KOPT-K1 (cell line): ENCODE measurements at regions not wholly inside any gene's neighbourhood (a gene's known extent, or its start where the extent isn't known, plus 50 kb on each side); places are given as distances from the start of the nearest gene placed in this dataset.
"Not testable (repeated sequence)": the region's sequence is repeated elsewhere in the genome, so short reads cannot be mapped to it uniquely, and the experiment has no call there.

Experiments used
- H3K27ac ChIP-seq: fragments of 200-600 bp; sonication (generic); 2 replicates; pipeline ENCODE4 v1.5.1; 2016; ENCODE audit warnings: antibody characterized with exemption, mild to moderate bottlenecking, low read depth, low read length; ENCODE audit not compliant: poor library complexity, severe bottlenecking
- H3K36me3 ChIP-seq: fragments of 200-600 bp; sonication (generic); 2 replicates; pipeline ENCODE4 v1.5.1; 2017; ENCODE audit warnings: antibody characterized with exemption, mild to moderate bottlenecking, low read length, moderate library complexity; ENCODE audit not compliant: insufficient read depth
- H3K9me3 ChIP-seq: fragments of 200-600 bp; sonication (generic); 2 replicates; pipeline ENCODE4 v1.5.1; 2017; ENCODE audit warnings: antibody characterized with exemption, low read length, mild to moderate bottlenecking; ENCODE audit not compliant: insufficient read depth, poor library complexity, severe bottlenecking

DNA sequence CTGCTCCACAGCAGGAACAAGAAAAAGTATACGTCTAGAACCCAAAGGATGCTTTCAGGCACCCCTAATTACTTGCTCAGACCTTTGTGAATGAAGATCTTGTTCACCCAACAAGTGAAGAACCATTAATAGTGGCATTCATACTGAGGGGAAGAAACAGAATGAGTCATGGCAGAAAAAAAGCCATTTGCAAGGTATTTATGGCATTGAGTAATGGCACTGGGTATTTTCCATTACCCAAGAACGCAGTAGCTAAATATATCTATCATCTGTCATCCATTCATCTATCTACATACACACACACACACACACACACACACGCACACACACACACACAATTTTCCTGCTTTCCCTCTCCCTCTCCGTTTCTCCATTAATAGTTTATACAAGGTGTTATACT is 56.4 kb upstream of the XIRP2 start:
- no peaks in the 10 kb centered on the region for H3K9me3 ChIP-seq
- no peaks in the 10 kb centered on the region for H3K36me3 ChIP-seq
- H3K27ac ChIP-seq = no peak overlapping the region

DNA sequence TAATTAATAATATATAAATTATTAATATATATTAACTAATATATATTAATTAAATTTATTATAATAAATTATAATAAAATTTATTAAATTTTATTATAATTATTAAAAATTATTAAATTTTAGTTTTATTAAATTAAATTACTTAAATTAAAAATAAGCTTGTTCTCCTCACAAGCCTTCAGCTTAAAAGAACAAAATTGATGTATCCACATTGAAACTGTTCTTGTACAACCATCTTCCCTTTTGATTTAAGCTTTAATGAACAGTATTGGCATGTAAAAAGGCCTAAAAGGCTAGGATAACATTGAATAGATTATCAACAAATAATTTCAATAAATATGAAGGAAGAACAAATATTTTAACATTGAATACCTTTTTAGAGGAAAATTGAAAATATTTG is 62.4 kb upstream of the XIRP2 start:
- H3K27ac ChIP-seq = no peak overlapping the region
- H3K9me3 ChIP-seq = no peaks in the 10 kb centered on the region
- H3K36me3 ChIP-seq = no peaks in the 10 kb centered on the region

DNA sequence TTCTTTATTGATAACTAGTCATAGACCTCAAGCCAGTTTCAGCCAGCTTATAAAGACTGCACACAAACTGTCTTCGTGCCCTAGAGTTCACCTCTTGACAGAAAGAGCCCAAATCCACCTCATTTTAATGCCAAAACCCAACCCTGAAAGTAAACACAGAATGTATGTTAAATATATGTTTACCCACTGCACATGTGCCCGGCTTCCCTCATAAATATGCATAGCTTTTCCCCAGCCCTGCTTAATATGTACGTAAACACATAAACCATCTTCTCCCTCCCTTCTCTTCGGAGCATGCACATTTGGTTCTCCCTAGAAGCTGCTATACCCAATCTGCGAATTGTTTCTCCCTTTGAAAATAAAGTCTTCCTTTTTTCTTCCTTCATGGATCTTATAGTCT is 73.9 kb upstream of the XIRP2 start:
- Histone ChIP-seq H3K9me3 (no peaks in the 10 kb centered on the region), H3K27ac (no peak overlapping the region), H3K36me3 (no peaks in the 10 kb centered on the region)

DNA sequence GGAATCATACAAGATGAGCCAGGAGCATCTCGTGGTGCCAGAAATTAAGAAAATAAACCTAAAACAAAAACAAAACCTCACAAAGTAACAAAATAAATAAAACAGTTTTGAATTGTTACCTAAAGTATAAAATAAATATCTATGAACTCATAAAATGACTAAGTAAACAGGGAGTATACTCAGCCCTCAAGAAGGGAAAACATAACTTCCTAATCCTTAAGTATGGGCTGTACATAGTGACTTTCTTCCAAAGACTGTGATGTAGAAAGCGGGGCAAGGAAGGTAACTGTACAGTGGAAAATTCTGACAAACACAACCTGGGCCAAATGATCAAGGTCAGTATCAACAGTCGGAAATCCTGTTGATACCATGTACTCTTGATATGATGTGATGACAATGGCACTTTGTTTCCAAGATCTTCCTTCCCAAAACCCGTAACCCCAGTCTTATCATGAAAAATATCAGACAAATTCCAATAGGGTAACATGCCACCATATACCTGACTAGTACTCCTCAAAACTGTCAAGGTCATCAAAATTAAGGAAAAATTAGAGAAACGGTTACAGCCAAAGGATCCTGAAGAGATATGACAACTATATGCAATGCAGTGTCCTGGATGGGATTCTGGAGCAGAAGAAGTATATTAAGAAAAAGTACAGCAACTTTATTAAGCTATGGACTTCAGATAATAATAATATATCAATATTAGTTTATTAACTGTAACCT is 76.0 kb upstream of the XIRP2 start:
- H3K36me3 ChIP-seq = no peaks in the 10 kb centered on the region
- no peak overlapping the region for H3K27ac ChIP-seq
- H3K9me3 ChIP-seq = no peaks in the 10 kb centered on the region

DNA sequence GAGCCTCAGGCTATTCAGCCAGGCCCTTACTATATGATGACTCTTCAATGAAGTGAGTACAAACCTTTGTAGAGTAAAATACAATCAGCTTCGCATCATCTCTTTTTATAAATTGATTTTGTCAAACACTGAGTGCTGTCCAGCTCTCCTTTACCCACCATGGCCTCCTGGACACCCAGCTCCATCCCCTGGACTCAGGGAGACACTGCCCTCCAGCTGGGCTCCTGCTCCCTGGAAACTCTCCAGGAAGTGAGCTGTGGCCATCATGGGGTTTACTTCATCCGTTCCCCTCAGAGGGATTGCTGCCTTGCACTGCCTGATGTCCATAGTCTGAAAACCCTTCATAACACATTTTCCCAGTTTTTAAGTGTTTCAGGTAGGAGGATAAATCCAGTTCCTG is 82.5 kb upstream of the XIRP2 start:
- Histone ChIP-seq H3K27ac (no peak overlapping the region), H3K36me3 (no peaks in the 10 kb centered on the region), H3K9me3 (no peaks in the 10 kb centered on the region)

DNA sequence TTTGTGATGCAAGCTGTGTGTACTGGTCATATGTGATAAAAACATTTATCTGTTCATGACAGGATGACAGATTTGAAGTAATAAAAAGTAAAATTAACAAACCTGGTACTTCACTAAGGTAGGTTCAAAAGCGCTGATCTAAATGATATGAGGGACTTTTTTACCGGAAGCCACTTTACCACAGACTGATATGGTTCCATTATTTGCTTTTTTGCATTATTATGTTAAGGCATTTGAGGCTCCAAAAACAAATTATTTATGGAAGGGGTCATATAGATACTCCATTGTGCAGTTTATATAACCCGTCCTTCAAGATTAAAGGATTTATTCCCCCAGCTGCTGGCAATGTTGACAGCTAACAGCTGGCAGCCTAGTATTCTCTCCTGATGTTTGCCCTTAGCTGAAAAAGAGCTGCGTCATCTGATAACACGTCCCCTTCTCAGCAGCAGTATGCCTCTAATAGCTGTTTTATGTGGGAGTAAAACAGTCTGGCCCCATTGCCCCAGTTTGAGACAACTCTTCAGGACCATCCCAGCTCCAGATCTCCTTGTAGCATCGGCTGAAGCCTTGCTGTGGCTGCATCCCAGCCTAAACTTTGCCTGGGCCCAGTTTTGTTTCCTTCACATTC is 84.8 kb upstream of the XIRP2 start:
- Histone ChIP-seq H3K9me3 (no peaks in the 10 kb centered on the region), H3K36me3 (no peaks in the 10 kb centered on the region), H3K27ac (peak overlapping the region; percentile 36)

DNA sequence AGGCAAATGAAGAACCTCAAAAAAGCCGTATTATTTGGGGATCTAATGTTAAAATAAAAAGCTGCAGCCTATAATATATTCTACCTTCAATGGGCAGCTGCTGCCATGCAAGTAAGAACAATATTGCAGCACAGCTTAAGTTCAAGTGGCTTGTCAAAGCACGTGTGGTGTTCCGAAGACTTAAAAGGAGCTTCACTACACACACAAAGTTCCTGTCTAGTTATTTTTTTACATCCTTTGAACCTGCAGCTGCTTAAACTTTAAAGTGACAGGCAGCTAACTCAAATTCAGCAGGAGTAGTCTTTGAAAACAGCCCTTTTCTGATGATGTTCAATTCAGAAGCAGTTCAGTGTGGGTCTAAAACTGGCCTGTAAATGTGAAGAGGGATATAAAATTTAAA is 85.8 kb upstream of the XIRP2 start:
- H3K9me3 ChIP-seq = no peaks in the 10 kb centered on the region
- no peak overlapping the region for H3K27ac ChIP-seq
- no peaks in the 10 kb centered on the region for H3K36me3 ChIP-seq

DNA sequence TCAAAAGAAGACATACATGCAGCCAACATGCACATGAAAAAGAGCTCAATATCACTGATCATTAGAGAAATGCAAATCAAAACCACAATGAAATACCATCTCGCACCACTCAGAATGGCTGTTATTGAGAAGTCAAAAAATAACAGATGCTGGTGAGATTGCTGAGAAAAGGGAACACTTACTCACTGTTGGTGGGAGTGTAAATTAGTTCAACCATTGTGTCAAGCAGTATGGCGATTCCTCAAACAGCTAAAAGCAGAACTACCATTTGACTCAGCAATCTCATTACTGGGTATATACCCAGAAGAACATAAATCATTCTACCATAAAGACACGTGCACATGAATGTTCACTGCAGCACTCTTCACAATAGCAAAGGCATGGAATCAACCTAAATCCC is 95.5 kb upstream of the XIRP2 start:
- no peak overlapping the region for H3K27ac ChIP-seq
- H3K9me3 ChIP-seq = no peaks in the 10 kb centered on the region
- H3K36me3 ChIP-seq = no peaks in the 10 kb centered on the region

DNA sequence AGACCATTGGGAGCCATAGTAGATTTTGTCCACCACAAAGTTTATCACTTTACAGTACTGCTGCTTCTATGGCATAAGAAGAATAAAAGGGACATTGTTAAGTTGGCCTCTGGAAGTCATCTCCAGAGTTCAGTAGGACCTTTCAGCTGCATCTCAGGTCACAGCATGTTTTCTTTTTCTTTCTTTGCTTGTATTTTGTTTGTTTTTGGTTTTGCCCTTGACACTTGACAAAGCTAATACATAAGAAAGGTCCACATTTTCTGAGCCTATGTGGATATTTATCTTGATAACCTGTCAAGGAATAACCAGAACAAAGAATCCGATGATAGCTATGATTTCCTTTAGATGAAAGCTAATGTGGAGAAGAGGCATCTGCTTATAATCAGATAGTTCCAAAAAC is 101.6 kb upstream of the XIRP2 start:
- no peaks in the 10 kb centered on the region for H3K36me3 ChIP-seq
- no peaks in the 10 kb centered on the region for H3K9me3 ChIP-seq
- no peak overlapping the region for H3K27ac ChIP-seq

DNA sequence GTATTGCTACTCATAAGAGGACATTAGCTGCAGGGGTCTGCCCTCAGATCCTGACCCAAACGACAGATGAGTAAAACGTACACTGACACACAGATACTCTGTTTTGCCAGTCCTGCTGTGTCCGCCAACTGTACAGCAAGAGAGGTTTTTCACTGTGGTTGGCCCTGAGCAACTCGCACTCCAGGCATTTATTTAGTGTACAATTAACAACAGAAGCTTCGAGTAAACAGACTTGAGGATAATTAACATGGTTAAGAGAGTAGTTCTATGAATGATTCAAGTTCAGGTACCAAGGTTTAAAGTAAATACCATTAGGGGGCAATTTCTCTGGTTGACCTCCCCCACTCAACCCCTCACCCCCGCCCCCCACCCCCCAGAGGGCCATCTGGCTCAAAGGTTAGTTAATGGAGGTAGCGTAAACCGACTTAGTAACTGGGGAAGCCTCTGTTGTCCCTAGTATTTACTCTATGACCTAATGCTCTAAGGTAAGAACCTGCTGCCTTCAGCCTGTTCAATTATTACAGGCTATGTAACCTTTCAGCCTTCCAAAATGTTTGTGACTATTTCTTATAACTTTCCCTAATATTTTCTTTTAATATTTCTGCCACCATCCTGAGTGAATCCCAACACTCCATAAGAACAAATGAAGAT is 103.9 kb upstream of the XIRP2 start:
- no peaks in the 10 kb centered on the region for H3K36me3 ChIP-seq
- H3K27ac ChIP-seq = no peak overlapping the region
- no peaks in the 10 kb centered on the region for H3K9me3 ChIP-seq

DNA sequence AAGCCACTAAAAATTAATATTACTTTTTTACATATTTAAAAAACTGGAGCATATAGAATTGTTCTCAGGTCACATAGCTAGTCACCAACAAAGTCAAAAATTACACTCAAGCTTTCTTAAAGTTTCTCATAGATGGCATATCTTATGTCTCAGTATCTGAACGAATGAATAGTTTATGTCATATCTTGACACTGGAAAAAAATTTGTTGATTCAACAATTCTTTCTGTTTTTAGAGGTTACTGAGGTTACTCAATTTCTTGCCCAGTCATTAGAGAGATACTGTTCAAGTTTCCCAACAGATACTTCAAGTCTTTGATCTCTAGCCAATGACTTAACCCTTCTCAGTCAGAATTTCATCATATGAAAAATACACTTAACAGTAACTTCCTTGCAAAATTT is 113.1 kb upstream of the XIRP2 start:
- Histone ChIP-seq H3K27ac (no peak overlapping the region), H3K36me3 (no peaks in the 10 kb centered on the region), H3K9me3 (no peaks in the 10 kb centered on the region)

DNA sequence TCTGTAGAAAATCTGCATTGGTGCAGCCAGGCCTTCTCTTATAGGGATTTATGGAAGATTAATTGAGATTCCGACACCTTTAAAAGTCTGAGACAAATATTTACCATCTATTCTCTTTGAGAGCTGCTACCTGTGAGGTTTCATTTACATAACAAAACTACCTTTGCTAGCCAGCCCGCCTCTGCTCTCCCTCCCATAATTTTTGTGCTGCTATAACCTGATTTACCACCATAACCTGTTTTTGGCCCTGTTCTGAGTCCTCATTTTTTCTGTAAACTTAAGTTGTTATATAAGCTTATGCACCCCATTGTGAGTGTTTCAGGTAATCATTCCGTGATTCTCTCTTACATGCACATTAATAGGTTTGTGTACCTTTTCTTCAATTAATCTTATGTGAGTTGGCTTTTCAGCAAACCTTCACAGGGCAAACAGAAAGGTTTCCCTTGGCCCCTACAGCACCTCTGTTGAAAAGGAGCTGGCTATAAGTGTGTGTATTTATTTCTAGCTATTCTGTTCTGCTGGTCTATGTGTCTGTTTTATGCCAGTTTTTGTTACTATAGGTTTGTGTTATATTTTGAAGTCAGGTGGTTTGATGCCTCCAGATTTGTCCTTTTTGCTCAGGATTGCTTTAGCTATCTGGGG is 114.9 kb upstream of the XIRP2 start:
- H3K9me3 ChIP-seq = no peaks in the 10 kb centered on the region
- no peaks in the 10 kb centered on the region for H3K36me3 ChIP-seq
- H3K27ac ChIP-seq = no peak overlapping the region

DNA sequence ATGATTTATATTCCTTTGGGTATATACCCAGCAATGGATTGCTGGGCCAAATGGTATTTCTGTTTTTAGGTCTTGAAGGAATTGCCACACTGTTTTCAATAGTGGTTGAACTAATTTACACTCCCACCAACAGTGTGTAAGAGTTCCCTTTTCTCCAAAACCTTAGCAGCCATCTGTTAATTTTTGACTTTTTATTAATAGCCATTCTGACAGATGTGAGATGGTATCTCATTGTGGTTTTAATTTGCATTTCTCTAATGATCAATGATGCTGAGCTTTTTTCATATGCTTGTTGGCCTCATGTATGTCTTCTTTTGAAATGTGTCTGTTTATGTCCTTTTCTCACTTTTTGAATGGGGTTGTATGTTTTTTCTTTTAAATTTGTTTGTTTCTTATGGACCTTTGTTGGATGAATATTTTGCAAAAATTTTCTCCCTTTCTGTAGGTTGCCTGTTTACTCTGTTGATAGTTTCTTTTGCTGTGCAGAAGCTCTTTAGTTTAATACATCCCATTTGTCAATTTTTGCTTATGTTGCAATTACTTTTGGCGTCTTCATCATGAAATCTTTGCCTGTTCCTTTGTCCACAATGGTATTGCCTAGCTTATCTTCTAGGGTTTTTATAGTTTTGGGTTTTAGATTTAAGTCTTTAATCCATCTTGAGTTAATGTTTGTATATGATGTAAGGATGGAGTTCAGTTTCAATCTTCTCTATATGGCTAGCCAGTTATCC is 119.7 kb upstream of the XIRP2 start:
- Histone ChIP-seq H3K36me3 (no peaks in the 10 kb centered on the region), H3K27ac (no peak overlapping the region), H3K9me3 (no peaks in the 10 kb centered on the region)

DNA sequence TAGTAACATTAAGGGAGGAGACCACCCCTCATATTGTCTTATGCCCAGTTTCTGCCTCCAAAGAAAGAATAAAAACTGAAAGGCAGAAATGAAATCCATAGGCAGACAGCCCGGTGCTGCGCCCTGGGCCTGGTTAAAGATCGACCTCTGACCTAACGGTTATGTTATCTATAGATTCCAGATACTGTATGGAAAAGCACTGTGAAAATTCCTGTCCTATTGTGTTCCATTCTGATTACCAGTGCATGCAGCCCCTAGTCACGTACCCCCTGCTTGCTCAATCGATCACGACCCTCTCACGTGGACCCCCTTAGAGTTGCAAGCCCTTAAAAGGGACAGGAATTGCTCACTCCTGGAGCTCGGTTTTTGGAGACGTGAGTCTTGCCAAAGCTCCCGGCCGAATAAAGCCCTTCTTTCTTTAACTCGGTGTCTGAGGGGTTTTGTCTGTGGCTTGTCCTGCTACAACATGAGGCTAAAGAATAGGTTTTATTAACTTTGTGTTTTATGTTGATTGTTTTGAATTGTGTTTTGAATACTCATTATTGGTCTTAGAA is 121.4 kb upstream of the XIRP2 start:
- not testable (repeated sequence) for H3K9me3 ChIP-seq, H3K27ac ChIP-seq, H3K36me3 ChIP-seq

DNA sequence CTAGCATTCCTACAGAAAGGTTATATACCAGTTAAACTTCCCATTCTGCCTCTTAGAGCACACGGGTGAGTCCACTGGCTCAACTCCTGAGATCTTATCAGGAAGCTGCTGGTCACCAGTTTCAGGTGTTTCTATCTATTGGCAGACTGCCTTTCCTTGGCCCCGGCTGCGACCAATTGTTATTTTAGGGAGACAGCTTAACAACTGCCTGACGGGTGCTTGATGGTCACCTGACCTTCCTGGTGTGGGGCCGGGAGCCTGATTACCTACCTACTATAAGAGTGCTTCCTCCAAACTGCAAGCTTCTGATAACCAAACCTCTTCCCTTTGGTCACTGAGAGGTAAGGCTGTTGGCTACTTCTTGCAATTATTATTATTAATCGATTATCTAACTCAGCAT is 122.1 kb upstream of the XIRP2 start:
- no peaks in the 10 kb centered on the region for H3K9me3 ChIP-seq
- no peak overlapping the region for H3K27ac ChIP-seq
- H3K36me3 ChIP-seq = no peaks in the 10 kb centered on the region
